Adrenal gland (tissue), 9 donors: ENCODE measurements at regions not wholly inside any gene's neighbourhood (a gene's known extent, or its start where the extent isn't known, plus 50 kb on each side); places are given as distances from the start of the nearest gene placed in this dataset.

Source experiments
- DNase-seq, 7 donors: peaks; one replicate each; pipeline ENCODE4 v3.0.0-alpha.2; 2019 to 2020
- H3K27ac ChIP-seq, 5 donors: fragments of 200-600 bp; sonication (generic) in 4 of 5; 1 replicate in 3 of 5; 2 replicates in 2 of 5; pipeline versions ENCODE4 v1.5.1 to v1.8.0; 2016 to 2020; ENCODE audit warnings: mild to moderate bottlenecking in 1 of 5
- H3K27me3 ChIP-seq: fragments of 200-600 bp; 2 replicates; pipeline ENCODE4 v1.8.0; 2021
- H3K36me3 ChIP-seq, 2 donors: fragments of 200-600 bp; replicated peaks in 1 of 2; 1 replicate in 1 of 2; 2 replicates in 1 of 2; pipeline versions ENCODE4 v1.5.1 to v1.8.0; 2018 to 2022
- H3K4me1 ChIP-seq, 2 donors: fragments of 200-600 bp; replicated peaks in 1 of 2; 1 replicate in 1 of 2; 2 replicates in 1 of 2; pipeline versions ENCODE4 v1.5.1 to v1.8.0; 2018 to 2021
- H3K4me3 ChIP-seq, 4 donors: fragments of 200-600 bp; sonication (generic) in 3 of 4; one replicate each; pipeline ENCODE4 v1.5.1; 2016 to 2018
- H3K9me3 ChIP-seq, 3 donors: fragments of 200-600 bp; sonication (generic) in 1 of 3; replicated peaks in 1 of 3; 1 replicate in 2 of 3; 2 replicates in 1 of 3; pipeline versions ENCODE4 v1.5.1 to v1.8.0; 2016 to 2021
- CTCF ChIP-seq, 6 experiments: fragments of 450-650 bp in 4 of 6; fragments of 200-600 bp in 2 of 6; sonication (generic) in 1 of 6; IDR thresholded peaks; 1 replicate in 5 of 6; 2 replicates in 1 of 6; pipeline versions ENCODE4 v1.5.1 to v1.8.0; 2016 to 2021; ENCODE audit warnings: antibody characterized with exemption in 6 of 6, mild to moderate bottlenecking in 2 of 6, moderate library complexity in 1 of 6
- POLR2A ChIP-seq, 2 donors: fragments of 450-650 bp; IDR thresholded peaks; one replicate each; pipeline ENCODE4 v1.6.1; 2017; ENCODE audit warnings: antibody characterized with exemption in 2 of 2, mild to moderate bottlenecking in 2 of 2, moderate library complexity in 1 of 2
- WGBS, 4 donors: extraction: QIAGEN DNeasy Blood & Tissue Kit in 2 of 4; methylation state at CpG; one replicate each; pipeline versions ENCODE4 v1.1.5 to v1.1.7; 2013 to 2017; 5-methylcytosine and 5-hydroxymethylcytosine counted together
- intact Hi-C, 2 donors: fragments of 100-400 bp; cut with DNase I; formaldehyde crosslinking; loops; one replicate each; pipeline versions ENCODE4 v1.14.1 to v1.15.0; 2022 to 2023
- donor health status: healthy with polysubstance abuse.
- donor health status: Bipolar disorder and iron deficiency.
- donor health status: DM: yes; HTN: yes; CAD: no.
- donor health status: DM: no; HTN: no; CAD: no.
- donor health status: DM: no; HTN: no; CAD: no.

GRCh38 chr2:212726403-212726802, 187.8 kb upstream of the ERBB4 start:
- Histone ChIP-seq H3K36me3 (no peaks in the 10 kb centered on the region), H3K27ac (no peak overlapping the region), H3K4me1 (no peaks in the 10 kb centered on the region), H3K4me3 (no peak overlapping the region), H3K9me3 (no peaks in the 10 kb centered on the region), H3K27me3 (no peaks in the 10 kb centered on the region)
- 56 to 64% (median 62%) methylated on average over 2 of the region's 2 CpGs for WGBS, 4 donors
- intact Hi-C loops: no loop called here
- TF ChIP-seq POLR2A (IDR thresholded peaks at IDR 0.05) (no peak), CTCF (IDR thresholded peaks at IDR 0.05) (no peak)
- DNase-seq: no peak

GRCh38 chr2:212725180-212725579, 186.6 kb upstream of the ERBB4 start:
- no peak for DNase-seq

DNA sequence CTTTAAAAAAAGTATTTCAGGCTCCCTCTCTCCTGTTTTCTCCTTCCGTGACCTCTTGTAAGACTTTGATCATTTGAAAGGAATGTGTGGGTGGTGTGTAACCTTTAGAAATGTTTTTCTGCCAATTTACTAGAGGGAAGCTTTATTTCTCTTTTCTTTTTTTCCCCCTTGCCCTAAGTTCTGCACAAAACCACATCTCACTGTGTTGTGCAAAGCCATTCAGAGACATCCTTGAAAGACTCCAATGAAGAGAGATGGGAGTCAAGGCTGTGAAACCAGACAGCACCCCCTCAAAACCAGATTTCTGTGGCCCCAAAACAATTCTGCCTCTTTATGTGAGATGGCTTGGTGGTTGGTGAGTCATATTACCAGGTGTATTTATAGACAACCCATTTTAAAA, 184.6 kb upstream of the ERBB4 start:
- H3K9me3 ChIP-seq: no peaks in the 10 kb centered on the region
- no peak overlapping the region for H3K4me3 ChIP-seq
- no peak overlapping the region for H3K27ac ChIP-seq
- TF ChIP-seq CTCF (IDR thresholded peaks at IDR 0.05) (no peak), POLR2A (IDR thresholded peaks at IDR 0.05) (no peak)
- intact Hi-C loops: no loop called here
- no peak for DNase-seq
- H3K4me1 ChIP-seq: no peaks in the 10 kb centered on the region
- no peaks in the 10 kb centered on the region for H3K36me3 ChIP-seq
- no peaks in the 10 kb centered on the region for H3K27me3 ChIP-seq
- 33 to 47% (median 41%) methylated on average over 1 of the region's 1 CpG for WGBS, 4 donors

More at GRCh38 chr2:212725180-212725579, 186.6 kb upstream of the ERBB4 start:
- Histone ChIP-seq H3K4me3 (no peak overlapping the region), H3K36me3 (no peaks in the 10 kb centered on the region), H3K9me3 (no peaks in the 10 kb centered on the region), H3K4me1 (no peaks in the 10 kb centered on the region), H3K27ac (no peak overlapping the region), H3K27me3 (no peaks in the 10 kb centered on the region)
- TF ChIP-seq POLR2A (IDR thresholded peaks at IDR 0.05) (no peak), CTCF (IDR thresholded peaks at IDR 0.05) (no peak)
- WGBS, 4 donors: 68 to 80% (median 78%) methylated on average over 4 of the region's 4 CpGs
- intact Hi-C loops: no loop called here

- no peak for TF ChIP-seq POLR2A (IDR thresholded peaks at IDR 0.05)
- no peak for TF ChIP-seq CTCF (IDR thresholded peaks at IDR 0.05)
- no peaks in the 10 kb centered on the region for H3K27me3 ChIP-seq
- H3K36me3 ChIP-seq: no peaks in the 10 kb centered on the region
- intact Hi-C loops: no loop called here
- WGBS, 4 donors: 79 to 89% (median 83%) methylated on average over 1 of the region's 1 CpG
- H3K4me3 ChIP-seq: no peak overlapping the region
- no peaks in the 10 kb centered on the region for H3K4me1 ChIP-seq
- no peaks in the 10 kb centered on the region for H3K9me3 ChIP-seq
- no peak for DNase-seq
- no peak overlapping the region for H3K27ac ChIP-seq
Measured at GRCh38 chr2:212722046-212722445, 183.4 kb upstream of the ERBB4 start.
